ENCODE measurements at regions not wholly inside any gene's neighbourhood (a gene's known extent, or its start where the extent isn't known, plus 50 kb on each side); places are given as distances from the start of the nearest gene placed in this dataset.

DNA sequence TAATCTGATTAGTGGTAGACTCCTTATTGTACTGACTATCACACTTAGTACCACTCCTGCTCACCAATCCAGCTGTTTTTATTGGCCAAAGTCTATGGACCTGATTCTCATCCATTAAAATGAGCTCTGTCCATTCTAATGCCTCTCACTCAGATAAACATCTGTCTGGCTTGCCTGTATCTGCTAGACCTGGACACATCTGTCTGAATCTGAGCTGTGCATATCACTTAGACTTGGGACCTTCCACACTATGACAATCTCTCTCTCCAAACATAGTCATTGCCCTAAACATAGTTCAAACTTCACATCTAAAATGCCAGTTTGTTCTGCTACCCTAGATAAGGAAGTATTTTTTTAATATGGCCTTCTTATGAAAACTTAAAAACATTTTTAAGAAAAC is 92.6 kb downstream of the CENPW start:
- Histone ChIP-seq H3K4me1 (ENCODE audit: control insufficient read depth, insufficient read depth, low read length) (no peaks in the 10 kb centered on the region), H3K27ac (ENCODE audit: low read length) (no peak overlapping the region), H3K27me3 (ENCODE audit: control insufficient read depth, insufficient read depth, low read length) (no peaks in the 10 kb centered on the region), H3K36me3 (ENCODE audit: control insufficient read depth, insufficient read depth, low read length) (no peaks in the 10 kb centered on the region), H3K9me3 (ENCODE audit: control insufficient read depth, insufficient read depth, low read length) (no peaks in the 10 kb centered on the region), H3K4me3 (ENCODE audit: low read length) (no peak overlapping the region)
- H3K4me1 Mint-ChIP-seq: no peaks in the 10 kb centered on the region
- DNase-seq: no peak
- ATAC-seq: no peak
- intact Hi-C loops (cut with micrococcal nuclease): no loop called here
- no peaks in the 10 kb centered on the region for H3K27me3 Mint-ChIP-seq (ENCODE audit: low read depth in 2 of 2)
- no peak overlapping the region for H3K4me3 Mint-ChIP-seq
- H3K36me3 Mint-ChIP-seq: no peaks in the 10 kb centered on the region
- no peak overlapping the region for H3K27ac Mint-ChIP-seq
- TF ChIP-seq, protein P1, sequence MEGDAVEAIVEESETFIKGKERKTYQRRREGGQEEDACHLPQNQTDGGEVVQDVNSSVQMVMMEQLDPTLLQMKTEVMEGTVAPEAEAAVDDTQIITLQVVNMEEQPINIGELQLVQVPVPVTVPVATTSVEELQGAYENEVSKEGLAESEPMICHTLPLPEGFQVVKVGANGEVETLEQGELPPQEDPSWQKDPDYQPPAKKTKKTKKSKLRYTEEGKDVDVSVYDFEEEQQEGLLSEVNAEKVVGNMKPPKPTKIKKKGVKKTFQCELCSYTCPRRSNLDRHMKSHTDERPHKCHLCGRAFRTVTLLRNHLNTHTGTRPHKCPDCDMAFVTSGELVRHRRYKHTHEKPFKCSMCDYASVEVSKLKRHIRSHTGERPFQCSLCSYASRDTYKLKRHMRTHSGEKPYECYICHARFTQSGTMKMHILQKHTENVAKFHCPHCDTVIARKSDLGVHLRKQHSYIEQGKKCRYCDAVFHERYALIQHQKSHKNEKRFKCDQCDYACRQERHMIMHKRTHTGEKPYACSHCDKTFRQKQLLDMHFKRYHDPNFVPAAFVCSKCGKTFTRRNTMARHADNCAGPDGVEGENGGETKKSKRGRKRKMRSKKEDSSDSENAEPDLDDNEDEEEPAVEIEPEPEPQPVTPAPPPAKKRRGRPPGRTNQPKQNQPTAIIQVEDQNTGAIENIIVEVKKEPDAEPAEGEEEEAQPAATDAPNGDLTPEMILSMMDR (IDR thresholded peaks at IDR 0.05): no peak
- H3K9me3 Mint-ChIP-seq: peaks cover 3 to 7% of the 10 kb centered on the region in 2 donors

DNA sequence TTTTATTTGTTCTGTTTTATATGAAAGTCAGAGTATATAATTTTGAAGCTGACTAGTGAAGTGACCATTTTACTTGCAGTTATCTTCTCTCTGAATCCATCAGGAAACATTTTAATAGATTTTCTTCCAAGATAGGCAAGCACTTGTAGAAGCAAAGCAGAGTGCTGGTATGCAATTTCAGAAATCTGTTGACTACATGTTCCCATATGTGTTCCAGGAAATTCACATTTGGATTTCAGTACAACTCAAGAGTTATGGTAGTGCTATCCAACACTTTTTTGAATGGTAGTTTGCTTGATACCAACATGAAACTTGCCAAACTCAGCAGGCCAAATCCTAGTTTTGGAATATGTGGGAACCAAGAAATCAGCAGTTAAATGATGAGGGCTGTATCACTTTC is 94.0 kb downstream of the CENPW start:
- no peak overlapping the region for H3K27ac ChIP-seq (ENCODE audit: low read length)
- no peak overlapping the region for H3K4me3 ChIP-seq (ENCODE audit: low read length)
- no peaks in the 10 kb centered on the region for H3K9me3 ChIP-seq (ENCODE audit: control insufficient read depth, insufficient read depth, low read length)
- Mint-ChIP-seq H3K4me1 (no peaks in the 10 kb centered on the region), H3K9me3 (peaks cover 3 to 7% of the 10 kb centered on the region in 2 donors), H3K4me3 (no peak overlapping the region), H3K27me3 (ENCODE audit: low read depth in 2 of 2) (no peaks in the 10 kb centered on the region), H3K36me3 (no peaks in the 10 kb centered on the region), H3K27ac (no peak overlapping the region)
- no peaks in the 10 kb centered on the region for H3K36me3 ChIP-seq (ENCODE audit: control insufficient read depth, insufficient read depth, low read length)
- DNase-seq (no peak), ATAC-seq (no peak)
- intact Hi-C loops (cut with micrococcal nuclease): no loop called here
- no peaks in the 10 kb centered on the region for H3K4me1 ChIP-seq (ENCODE audit: control insufficient read depth, insufficient read depth, low read length)
- TF ChIP-seq, protein P1 (IDR thresholded peaks at IDR 0.05): no peak
- no peaks in the 10 kb centered on the region for H3K27me3 ChIP-seq (ENCODE audit: control insufficient read depth, insufficient read depth, low read length)

DNA sequence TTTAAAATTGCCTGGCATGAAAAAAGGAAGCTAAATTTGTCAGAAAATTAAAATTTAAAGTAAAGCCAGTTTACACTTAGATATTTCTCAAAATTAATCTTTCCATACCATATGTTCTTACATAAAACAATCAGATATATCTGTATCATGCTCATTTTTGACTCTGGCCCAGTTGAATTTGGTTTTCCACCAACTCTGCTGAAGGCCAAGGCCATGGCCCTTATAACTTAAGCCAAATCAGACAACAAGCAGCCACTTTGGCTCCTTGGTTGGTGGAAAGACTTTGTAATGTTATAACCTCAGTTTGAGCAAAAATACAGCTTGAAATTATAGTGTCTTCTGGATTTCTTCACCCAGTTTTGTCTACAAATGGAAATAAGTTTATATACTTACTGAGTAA is 97.3 kb downstream of the CENPW start:
- DNase-seq: no peak
- H3K36me3 ChIP-seq (ENCODE audit: control insufficient read depth, insufficient read depth, low read length): no peaks in the 10 kb centered on the region
- Mint-ChIP-seq H3K4me1 (no peaks in the 10 kb centered on the region), H3K9me3 (peaks cover 3 to 6% of the 10 kb centered on the region in 2 donors), H3K27ac (no peak overlapping the region), H3K27me3 (ENCODE audit: low read depth in 2 of 2) (no peaks in the 10 kb centered on the region), H3K4me3 (no peak overlapping the region), H3K36me3 (no peaks in the 10 kb centered on the region)
- ATAC-seq: no peak
- no peak overlapping the region for H3K27ac ChIP-seq (ENCODE audit: low read length)
- intact Hi-C loops (cut with micrococcal nuclease): no loop called here
- H3K4me1 ChIP-seq (ENCODE audit: control insufficient read depth, insufficient read depth, low read length): no peaks in the 10 kb centered on the region
- TF ChIP-seq, protein P1 (IDR thresholded peaks at IDR 0.05): no peak
- H3K4me3 ChIP-seq (ENCODE audit: low read length): no peak overlapping the region
- H3K27me3 ChIP-seq (ENCODE audit: control insufficient read depth, insufficient read depth, low read length): no peaks in the 10 kb centered on the region
- no peaks in the 10 kb centered on the region for H3K9me3 ChIP-seq (ENCODE audit: control insufficient read depth, insufficient read depth, low read length)

DNA sequence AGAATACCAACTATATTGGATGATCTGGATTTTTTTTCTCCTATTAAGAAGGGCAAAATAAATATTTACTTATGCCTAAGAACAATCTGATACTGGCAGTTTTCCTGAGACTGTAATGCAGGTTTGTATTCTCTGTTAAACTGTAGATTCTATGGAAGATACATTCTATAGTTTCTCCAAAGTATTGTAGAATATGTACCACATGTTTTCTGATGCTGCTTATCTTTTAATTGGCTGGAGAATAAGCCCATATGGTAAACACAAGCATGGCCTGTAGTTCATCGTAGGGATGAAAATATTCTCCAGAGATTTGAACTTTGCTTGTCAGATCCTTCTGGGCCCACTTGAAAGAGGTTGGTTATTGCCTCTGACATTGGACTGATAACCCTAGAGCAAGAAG is 99.1 kb downstream of the CENPW start:
- no peaks in the 10 kb centered on the region for H3K4me1 Mint-ChIP-seq
- no peaks in the 10 kb centered on the region for H3K27me3 Mint-ChIP-seq (ENCODE audit: low read depth in 2 of 2)
- DNase-seq (no peak), ATAC-seq (no peak)
- Histone ChIP-seq H3K4me3 (ENCODE audit: low read length) (no peak overlapping the region), H3K36me3 (ENCODE audit: control insufficient read depth, insufficient read depth, low read length) (no peaks in the 10 kb centered on the region), H3K4me1 (ENCODE audit: control insufficient read depth, insufficient read depth, low read length) (no peaks in the 10 kb centered on the region), H3K27me3 (ENCODE audit: control insufficient read depth, insufficient read depth, low read length) (no peaks in the 10 kb centered on the region), H3K9me3 (ENCODE audit: control insufficient read depth, insufficient read depth, low read length) (no peaks in the 10 kb centered on the region), H3K27ac (ENCODE audit: low read length) (no peak overlapping the region)
- TF ChIP-seq, protein P1 (IDR thresholded peaks at IDR 0.05): no peak
- H3K4me3 Mint-ChIP-seq: no peak overlapping the region
- no peak overlapping the region for H3K27ac Mint-ChIP-seq
- 82% methylated on average over 1 of the region's 1 CpG for WGBS (ENCODE audit: insufficient coverage)
- peaks cover 0 to 2% of the 10 kb centered on the region in 2 donors for H3K9me3 Mint-ChIP-seq
- intact Hi-C loops (cut with micrococcal nuclease): no loop called here
- no peaks in the 10 kb centered on the region for H3K36me3 Mint-ChIP-seq
